Activated CD8-positive, alpha-beta memory T cell treated with anti-CD3 and anti-CD28 coated beads for 36 hours (primary cell): ENCODE measurements at regions not wholly inside any gene's neighbourhood (a gene's known extent, or its start where the extent isn't known, plus 50 kb on each side); places are given as distances from the start of the nearest gene placed in this dataset.

Experiments used
- CTCF ChIA-PET: fragments of 350-600 bp; sonication (Branson Sonifier 250); formaldehyde crosslinking; loops from one replicate; lab custom pipeline; 2021; ENCODE audit warnings: antibody characterized with exemption; lab: Charles Lee
- POLR2A ChIA-PET: fragments of 350-600 bp; sonication (Branson Sonifier 250); formaldehyde crosslinking; loops from one replicate; lab custom pipeline; 2021; ENCODE audit warnings: antibody characterized with exemption; lab: Charles Lee

DNA sequence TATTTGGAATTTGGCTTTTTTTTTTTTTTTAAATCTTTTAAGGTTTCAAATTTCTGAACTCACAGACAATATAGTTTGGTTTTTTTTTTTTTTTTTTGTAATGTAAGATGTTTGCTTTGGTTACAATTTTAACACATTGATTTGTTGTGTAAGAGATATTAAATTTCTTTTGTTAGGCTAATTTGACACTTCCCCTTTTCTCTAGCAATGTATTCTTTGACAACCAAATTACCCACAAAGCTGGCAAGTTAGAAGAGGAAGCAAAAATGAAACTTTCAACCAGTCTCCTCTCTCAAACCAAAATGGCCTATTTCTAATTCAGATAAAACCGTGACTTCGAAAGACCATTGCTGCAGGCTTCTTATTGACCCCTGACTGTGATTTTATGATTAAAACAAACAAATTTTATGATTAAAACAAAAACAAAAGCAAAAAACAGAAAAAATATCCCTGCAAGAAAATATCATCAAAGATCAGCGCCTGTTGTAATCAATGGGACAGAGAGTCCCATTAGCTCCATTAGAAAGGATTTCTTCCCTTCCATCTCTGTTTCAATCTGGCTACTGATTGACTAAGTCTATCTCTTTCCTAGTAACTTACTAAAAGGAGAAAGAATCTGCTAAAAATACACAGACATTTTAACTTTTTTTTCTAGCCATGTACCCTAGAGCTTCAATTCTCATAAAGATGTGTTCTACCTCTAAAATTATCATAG lies 489.2 kb downstream of the MDFIC start:
- ChIA-PET POLR2A (no interaction called here), CTCF (interaction anchor here (0.6 kb wide), 1 partner anchor 258 kb away, joined by 3 read pairs; no protein-coding TSS in a partner anchor)

DNA sequence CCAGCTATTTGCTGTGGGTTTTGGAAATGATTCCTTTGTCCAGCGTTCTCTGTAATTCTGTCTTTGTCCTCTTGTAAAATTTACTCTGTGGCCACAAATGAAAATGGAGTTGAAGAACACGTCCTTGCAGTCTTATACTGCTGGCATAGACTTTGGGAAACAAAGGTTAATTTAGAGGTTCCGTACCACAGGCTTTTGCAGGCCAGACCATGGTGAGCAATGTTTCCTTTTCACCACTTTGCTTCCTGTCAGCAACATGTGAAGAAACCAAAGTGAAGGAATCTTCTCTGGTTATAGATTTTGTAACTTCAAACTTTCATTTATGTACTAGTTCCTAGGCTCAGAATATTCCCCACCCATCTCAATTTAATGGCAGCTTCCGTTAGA lies 488.5 kb downstream of the MDFIC start:
- CTCF ChIA-PET, result no interaction called here
- POLR2A ChIA-PET, result no interaction called here

DNA sequence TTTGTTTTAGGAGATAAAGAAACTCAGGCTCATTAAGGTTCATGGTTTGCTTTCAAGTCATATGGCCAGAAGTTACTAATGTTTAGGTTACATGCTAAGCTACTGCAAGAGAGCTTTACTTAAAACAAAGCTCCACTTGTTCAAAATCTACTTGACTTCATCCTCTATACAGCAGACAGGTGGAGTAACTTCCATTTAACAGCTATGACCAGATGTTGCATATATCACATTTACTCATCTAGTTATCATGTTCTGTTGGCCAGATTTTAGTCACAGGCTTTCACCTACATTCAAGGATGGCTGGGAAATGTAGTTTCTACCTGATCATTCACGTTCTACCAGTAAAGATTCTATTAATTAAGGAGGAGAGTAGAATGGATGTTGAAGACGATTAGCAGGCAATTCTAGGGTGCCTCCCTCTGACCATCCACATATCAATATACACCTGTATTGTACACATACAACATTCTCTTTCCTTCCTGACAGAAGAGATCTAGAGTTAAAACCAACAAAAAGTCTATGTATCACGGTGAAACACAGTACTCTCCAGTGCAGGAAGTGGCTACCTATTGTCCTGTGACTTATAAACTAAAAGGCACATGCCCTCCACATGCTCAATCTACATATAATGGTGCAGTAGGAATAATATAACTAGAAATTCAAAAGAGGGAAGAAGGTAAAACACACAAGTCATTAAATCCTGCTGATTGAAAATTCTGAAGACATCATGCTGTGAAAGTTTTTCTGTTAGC lies 488.0 kb downstream of the MDFIC start:
- ChIA-PET POLR2A (no interaction called here), CTCF (no interaction called here)

DNA sequence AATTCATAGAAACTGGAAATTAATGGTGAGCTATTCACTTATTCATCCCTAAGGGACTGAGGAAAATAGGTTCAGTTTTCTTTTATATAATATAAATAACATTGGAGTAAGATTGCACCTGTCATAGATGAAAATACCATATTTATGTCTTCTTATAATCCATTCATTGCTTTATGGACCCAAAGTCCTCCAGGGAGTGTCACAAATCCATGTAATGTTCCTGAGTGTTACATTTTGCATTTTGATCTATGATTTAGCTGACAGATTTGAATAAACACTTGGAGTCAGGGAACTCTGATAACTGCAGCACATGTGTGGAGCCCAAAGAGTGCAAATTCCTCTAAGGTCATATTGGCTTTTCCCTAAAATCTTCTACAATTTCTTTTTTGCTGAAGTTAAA lies 484.3 kb downstream of the MDFIC start:
- POLR2A ChIA-PET, result no interaction called here
- CTCF ChIA-PET, result no interaction called here

DNA sequence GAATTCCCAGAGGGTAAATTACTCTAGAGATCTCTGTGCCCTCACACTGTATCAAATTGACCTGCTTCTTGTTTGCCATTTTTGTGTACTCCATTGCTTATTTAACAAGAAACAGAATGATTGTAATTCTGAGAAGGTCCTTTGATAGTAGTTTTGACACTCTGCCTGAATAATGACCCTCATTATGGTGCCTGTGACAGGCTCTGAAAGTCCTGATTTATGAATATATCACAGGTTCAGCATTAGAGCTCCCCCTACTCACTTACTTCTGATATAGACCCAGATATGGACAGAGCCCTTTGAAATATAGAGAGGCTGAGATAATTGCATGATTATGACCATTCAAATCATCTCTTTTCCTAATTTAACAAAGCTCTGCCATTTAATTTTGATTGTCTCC lies 465.2 kb downstream of the MDFIC start:
- POLR2A ChIA-PET, result no interaction called here
- CTCF ChIA-PET, result no interaction called here

DNA sequence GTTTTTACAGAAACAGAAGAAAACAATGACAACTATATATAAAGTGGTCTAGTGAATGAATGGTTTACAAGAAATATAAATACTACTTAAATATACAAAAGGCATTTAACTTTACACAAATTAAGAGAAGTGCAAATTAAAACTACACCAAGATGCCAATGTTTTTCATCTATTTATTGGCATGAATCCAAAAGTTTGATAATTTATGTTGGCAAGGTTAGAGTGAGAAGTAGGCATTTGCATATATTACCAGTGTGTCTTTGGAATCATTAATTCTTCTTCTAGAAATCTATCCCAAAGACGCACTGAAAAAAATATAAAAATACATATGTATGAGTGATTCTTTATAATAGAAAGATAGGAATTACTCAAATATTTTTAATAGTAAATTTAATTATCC lies 457.4 kb downstream of the MDFIC start:
- ChIA-PET CTCF (no interaction called here), POLR2A (no interaction called here)

DNA sequence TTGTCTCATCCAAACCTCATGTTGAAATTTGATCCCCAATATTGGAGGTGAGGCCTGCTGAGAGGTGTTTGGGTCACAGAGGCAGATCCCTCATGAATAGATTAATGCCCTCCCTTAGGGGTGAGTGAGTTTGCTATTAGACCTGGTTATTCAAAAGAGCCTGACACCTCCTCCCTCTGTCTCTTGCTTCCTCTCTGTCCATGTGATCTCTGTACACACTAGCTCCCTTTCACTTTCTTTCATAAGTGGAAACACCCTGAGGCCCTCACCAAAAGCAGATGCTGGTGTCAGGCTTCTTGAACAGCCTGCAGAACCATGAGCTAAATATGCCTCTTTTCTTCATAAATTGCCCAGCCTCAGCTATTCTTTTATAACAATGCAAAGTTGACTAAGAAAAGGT lies 447.1 kb downstream of the MDFIC start:
- POLR2A ChIA-PET, result no interaction called here
- CTCF ChIA-PET, result no interaction called here

DNA sequence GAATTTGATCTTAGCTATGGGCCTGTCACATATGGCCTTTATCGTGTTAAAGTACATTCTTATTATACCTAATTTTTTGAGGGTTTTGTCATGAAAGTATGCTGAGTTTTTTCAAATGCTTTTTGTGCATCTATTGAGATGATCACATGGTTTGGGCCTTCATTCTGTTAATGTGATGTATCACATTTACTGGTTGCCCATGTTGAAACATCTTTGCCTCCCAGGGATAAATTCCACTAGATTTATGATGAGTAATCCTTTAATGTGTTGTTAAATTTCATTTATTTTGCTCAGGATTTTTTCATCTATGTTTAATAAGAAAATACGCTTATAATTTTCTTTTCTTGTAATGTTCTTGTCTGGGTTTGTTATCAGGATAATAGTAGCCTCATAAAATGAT lies 442.0 kb downstream of the MDFIC start:
- ChIA-PET POLR2A (no interaction called here), CTCF (no interaction called here)

DNA sequence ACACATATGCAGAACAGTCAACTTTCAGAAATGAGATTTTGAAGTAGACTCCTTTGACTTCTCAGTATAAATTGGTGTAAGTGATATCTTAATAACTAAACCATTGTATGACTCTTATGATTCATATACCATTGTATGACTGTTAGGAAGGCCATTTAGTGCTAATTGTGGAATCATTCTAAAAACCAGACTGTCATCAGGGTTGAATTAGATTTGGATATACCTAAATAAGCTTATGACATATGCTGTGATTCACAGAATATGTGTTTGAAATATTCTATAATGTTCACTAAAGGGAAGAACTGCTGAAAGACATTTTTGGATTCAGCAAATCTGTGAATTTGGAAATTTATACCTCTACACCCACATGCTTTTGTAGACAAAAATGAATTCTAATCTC lies 438.1 kb downstream of the MDFIC start:
- POLR2A ChIA-PET, result no interaction called here
- CTCF ChIA-PET, result no interaction called here

DNA sequence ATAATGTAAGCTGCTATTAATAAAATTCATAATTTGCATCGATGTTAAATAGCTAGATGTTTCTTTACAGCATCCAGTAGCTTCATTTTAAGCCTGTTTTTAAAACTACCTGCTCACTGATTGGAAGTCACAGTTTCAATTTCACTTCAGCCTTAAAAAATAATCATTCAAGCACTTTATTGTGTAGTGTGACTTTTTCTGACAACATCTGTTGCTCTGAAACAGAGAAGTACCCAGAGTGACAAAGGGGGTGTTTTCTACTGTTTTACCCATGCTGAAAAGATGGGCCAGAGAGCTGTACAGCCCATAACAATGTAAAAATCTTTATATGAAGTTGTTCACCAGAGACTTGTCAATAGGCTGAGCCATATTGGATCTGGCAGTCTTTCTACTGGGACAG lies 437.2 kb downstream of the MDFIC start:
- CTCF ChIA-PET, result no interaction called here

DNA sequence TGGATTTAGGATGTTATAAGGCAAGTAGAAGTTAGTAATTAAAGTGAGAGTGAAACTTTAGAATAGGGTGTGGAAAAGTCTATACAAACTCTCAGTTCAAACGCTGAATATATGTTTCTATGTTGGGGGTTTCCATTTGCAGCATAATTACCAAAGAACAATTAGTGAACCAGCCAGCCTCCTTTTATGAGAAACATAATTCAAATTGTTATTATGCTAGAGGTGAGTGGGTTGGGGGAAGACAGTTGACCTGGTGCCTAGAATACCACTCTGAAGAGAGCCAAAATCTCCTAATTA lies 435.8 kb downstream of the MDFIC start:
- ChIA-PET CTCF (no interaction called here), POLR2A (no interaction called here)

More for the DNA sequence above, 437.2 kb downstream of the MDFIC start:
- POLR2A ChIA-PET, result no interaction called here

DNA sequence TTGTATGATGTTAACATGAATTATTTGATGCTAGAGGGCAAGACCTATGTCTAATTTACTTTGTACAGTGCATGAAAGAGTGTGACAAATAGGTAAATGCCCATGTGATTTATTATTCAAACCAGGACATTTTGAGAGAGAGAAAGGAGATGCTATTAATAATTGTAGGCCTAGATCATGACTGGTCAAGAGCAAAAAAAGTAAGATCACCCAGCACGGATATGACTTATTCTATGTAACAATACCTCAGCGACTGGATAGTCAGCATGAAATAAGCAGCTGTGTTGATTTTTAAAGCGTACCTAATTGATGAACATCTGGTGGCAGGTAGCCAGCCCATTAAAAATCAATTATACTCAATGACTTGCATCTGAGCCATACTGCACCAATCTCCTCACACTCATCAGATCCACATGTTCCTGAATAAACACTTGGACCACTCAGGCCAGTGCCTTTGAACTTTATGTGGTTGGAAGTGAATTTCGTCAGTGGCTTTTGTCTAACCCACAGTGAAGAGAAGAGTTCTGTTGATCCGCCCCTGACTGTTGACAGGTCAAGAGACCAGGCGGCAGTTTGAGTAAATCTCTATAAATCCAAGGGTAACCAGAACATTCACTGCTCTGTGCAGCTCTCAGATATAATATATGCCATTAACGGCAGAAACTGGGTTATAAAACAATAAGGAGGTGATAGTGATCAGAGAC lies 435.3 kb downstream of the MDFIC start:
- ChIA-PET POLR2A (no interaction called here), CTCF (no interaction called here)

DNA sequence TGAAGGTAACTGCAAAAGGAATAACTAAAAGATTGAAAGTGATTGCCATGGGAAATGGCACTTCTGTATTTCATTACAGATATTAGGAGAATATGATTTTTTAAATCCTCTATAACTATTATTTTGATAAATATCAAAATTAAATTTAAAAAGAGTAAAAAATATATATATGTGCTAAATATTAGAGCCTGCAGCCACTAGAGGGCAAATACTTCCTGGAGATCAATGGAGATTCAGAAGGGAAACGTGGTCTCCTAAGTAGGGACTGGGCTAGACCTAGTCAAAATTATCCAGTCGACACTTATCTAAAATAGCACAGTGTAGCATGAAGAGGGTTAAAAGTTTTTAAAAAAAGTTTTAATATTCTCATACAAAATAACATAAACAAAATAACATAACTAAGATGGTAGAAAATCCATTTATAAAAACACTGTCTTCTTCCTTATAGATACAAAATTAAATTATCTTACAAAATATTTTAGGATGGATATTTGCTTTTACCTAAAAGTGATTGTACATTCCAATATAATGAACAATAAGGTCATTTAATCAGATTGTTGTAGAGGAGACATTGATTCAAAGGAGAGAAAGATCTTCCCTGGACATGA lies 434.3 kb downstream of the MDFIC start:
- ChIA-PET POLR2A (no interaction called here), CTCF (no interaction called here)

DNA sequence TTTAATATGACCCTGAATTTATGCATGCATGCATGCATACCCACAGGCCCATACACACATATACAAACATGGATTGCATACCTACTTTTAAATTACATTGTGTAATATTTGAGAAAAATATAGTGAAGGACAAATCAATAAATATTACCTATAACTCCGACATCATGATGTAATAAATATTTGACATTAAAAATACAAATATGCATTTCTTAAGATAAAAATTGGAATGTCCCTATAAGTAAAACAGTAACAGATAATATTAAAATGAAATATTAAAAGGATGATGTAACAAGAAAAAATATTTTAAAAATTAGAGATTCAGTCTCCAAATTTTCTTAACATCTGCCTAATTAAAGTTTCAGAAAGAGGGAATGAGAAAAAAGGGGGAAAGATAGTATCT lies 433.0 kb downstream of the MDFIC start:
- POLR2A ChIA-PET, result no interaction called here
- CTCF ChIA-PET, result no interaction called here

DNA sequence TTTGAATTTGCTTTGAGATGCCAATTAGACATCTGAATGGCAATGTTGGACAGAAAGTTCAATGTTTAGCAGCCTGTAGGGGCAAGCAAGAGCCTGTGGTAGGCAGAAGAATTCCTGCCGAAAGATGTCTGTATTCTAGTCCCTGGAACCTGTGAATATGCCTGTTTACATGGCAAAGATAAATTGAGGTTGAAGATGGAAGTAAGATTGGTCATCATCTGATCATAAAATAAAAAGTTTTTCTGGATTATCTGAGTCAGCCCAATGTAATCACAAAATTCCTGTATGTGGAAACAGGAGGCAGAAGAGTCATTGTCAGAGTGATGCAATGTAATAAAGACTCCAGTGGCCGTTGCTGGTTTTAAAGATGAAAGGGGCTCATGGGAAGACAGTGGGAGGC lies 430.5 kb downstream of the MDFIC start:
- POLR2A ChIA-PET, result no interaction called here

DNA sequence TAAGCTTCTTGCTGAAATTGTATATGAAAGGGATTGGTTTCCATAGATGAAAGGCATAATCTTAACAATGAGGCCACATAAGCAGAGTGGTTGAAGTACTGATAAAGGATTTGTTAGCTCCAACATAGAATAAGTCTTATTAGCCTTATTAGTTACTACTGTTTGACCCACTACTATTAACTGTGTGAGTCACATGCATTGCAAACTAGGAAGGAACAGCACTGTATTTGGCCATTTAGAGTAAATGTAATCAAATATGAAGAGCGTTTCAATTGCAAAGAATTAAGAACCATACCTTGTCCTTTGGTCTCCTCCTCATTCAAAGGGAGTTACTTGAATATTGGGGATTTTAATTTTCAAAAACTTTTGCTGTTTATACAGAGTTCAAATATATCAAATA lies 428.9 kb downstream of the MDFIC start:
- POLR2A ChIA-PET, result no interaction called here
- CTCF ChIA-PET, result no interaction called here

More for the DNA sequence above, 430.5 kb downstream of the MDFIC start:
- CTCF ChIA-PET, result no interaction called here

DNA sequence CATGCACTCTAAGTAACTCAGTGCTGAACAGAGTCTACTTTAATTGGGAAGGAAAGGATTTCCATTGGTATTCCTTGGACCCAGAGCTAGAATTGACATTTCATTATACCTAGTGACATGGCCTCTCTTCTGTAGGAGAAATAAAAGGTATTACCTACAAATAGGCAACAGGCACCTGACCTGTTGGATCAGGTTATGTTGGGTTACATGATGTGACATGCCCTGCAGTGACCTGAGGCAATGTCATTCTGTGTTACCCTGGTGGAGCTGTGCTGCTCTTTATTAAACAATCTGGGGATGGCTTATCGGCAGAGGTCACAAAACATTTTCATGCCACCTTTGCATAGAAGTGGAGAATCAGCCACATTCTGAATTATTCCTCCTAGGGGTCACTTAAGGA lies 427.7 kb downstream of the MDFIC start:
- POLR2A ChIA-PET, result no interaction called here
- CTCF ChIA-PET, result no interaction called here

DNA sequence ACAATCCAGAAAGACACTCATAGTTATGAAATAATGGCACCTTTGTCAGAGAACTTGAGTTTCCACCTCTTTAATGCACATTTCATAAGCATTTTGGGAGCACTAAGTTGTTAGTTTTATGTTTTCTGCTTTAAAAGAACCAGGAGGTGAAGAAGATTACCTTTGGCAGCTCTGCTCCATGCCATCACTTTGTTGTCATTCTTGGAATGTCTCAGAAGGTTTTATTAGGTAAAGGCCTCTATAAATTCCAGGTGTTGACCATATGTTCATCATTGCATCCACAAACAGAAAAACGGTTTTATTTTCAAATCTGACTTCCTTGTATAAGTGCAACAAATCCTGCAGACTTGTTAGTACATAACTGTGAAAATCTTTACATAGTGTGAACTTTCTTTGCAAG lies 424.8 kb downstream of the MDFIC start:
- CTCF ChIA-PET, result no interaction called here
- POLR2A ChIA-PET, result no interaction called here

DNA sequence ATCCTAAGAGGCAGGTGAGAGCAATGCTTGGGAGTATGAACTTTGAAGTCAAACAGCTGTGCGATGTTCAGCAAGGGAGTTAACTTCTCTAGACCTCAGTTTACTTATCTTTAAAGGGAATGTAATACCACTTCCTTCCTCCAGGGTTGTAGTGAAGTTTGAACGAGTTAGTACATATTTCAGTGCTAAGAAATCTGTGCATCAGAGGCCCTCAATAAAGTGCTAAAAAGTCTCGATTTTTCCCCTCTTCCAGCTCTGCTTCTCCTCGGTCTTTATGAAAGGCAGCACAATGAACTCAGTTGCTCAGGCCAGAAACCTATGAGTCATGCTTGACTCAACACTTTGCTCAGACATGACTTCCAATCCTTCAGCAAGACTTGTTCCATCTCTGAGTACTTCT lies 418.9 kb downstream of the MDFIC start:
- ChIA-PET POLR2A (no interaction called here), CTCF (no interaction called here)

DNA sequence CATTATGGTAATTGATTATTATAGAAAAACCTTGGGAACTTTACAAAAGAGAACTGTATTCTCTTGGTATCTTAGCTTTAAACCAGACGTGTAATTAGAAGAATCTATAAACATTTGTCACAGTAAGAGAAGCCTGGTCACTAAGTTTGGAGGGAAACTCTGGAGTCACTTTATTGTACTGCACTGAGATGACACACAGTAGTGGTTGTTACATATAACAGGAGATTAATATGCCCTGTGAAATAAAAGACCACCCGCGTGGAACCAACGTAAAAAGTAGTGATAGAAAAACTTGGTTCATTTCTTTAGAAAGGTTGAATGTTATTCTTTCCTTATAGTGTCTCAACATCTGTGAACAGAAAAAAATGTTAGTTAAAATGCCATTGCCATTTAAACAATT lies 416.1 kb downstream of the MDFIC start:
- CTCF ChIA-PET, result no interaction called here
- POLR2A ChIA-PET, result no interaction called here

DNA sequence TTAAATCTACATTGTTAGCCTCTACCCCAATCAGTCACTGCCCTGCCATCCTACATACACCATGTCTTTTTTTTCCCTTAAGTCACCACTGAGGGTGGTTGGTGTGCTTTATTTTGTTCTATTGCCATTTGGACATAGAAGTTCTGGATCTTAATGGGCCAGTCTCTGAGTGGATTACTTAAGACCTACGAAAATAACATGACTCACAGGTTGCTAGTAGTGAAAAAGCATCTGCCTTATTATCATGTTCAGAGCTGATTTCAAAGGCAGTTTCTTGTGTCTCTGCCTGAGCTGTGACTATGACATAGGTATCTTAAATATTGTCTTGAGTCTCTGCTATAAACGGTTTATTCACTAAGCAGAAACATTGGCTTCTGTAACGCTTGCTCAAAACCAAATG lies 410.8 kb downstream of the MDFIC start:
- ChIA-PET POLR2A (no interaction called here), CTCF (no interaction called here)
